CD14-positive monocyte (primary cell): ENCODE measurements at regions not wholly inside any gene's neighbourhood (a gene's known extent, or its start where the extent isn't known, plus 50 kb on each side); places are given as distances from the start of the nearest gene placed in this dataset.

Source experiments
- DNase-seq, 3 donors: peaks; one replicate each; pipeline ENCODE4 v3.0.0-alpha.2; 2011 to 2022
- H2AFZ ChIP-seq: 2 replicates; pipeline ENCODE4 v1.6.0; 2012; ENCODE audit warnings: mild to moderate bottlenecking, low read depth, low read length, inconsistent platforms; ENCODE audit not compliant: insufficient read depth, poor library complexity, severe bottlenecking
- H3K27ac ChIP-seq, 2 donors: 1 replicate in 1 of 2; 2 replicates in 1 of 2; pipeline ENCODE4 v1.5.1; 2012 to 2013; ENCODE audit warnings: low read length in 2 of 2, control low read depth in 1 of 2, inconsistent platforms in 1 of 2, low read depth in 1 of 2, mild to moderate bottlenecking in 1 of 2
- H3K27me3 ChIP-seq, 2 donors: one replicate each; pipeline versions ENCODE4 v1.6.0 to v1.6.1; 2011 to 2013; ENCODE audit warnings: low read length in 2 of 2; ENCODE audit not compliant: control insufficient read depth in 2 of 2, insufficient read depth in 2 of 2
- H3K36me3 ChIP-seq, 2 donors: replicated peaks in 1 of 2; 1 replicate in 1 of 2; 2 replicates in 1 of 2; pipeline versions ENCODE4 v1.5.1 to v1.6.1; 2012 to 2013; ENCODE audit warnings: low read length in 2 of 2, control low read depth in 1 of 2, inconsistent platforms in 1 of 2, mild to moderate bottlenecking in 1 of 2; ENCODE audit not compliant: insufficient read depth in 2 of 2, control insufficient read depth in 1 of 2
- H3K4me1 ChIP-seq, 2 donors: 1 replicate in 1 of 2; 2 replicates in 1 of 2; pipeline versions ENCODE4 v1.5.1 to v1.6.1; 2012 to 2013; ENCODE audit warnings: low read length in 2 of 2, control low read depth in 1 of 2, inconsistent platforms in 1 of 2, mild to moderate bottlenecking in 1 of 2, moderate library complexity in 1 of 2; ENCODE audit not compliant: insufficient read depth in 2 of 2, control insufficient read depth in 1 of 2
- H3K4me2 ChIP-seq: replicated peaks from 2 replicates; pipeline ENCODE3; 2012; ENCODE audit warnings: low read length, moderate library complexity, mild to moderate bottlenecking; ENCODE audit not compliant: poor library complexity, severe bottlenecking; ENCODE audit errors: extremely low read depth
- H3K4me3 ChIP-seq, 3 experiments: fragments of 200-600 bp in 1 of 3; sonication (generic) in 1 of 3; replicated peaks in 1 of 3; 1 replicate in 2 of 3; 2 replicates in 1 of 3; pipeline ENCODE4 v1.5.1; 2011 to 2013; ENCODE audit warnings: low read length in 3 of 3, mild to moderate bottlenecking in 3 of 3, control low read depth in 2 of 3, low read depth in 2 of 3, inconsistent platforms in 1 of 3, moderate library complexity in 1 of 3
- H3K79me2 ChIP-seq: 2 replicates; pipeline ENCODE4 v1.6.0; 2012; ENCODE audit warnings: mild to moderate bottlenecking, control low read depth, inconsistent platforms, low read length, moderate library complexity; ENCODE audit not compliant: insufficient read depth
- H3K9ac ChIP-seq: 2 replicates; pipeline ENCODE4 v1.6.0; 2017; ENCODE audit warnings: low read length, mild to moderate bottlenecking; ENCODE audit not compliant: insufficient read depth, poor library complexity, severe bottlenecking
- H3K9me3 ChIP-seq, 2 donors: replicated peaks in 1 of 2; 1 replicate in 1 of 2; 2 replicates in 1 of 2; pipeline versions ENCODE4 v1.5.1 to v1.6.1; 2012 to 2013; ENCODE audit warnings: low read length in 2 of 2, control low read depth in 1 of 2; ENCODE audit not compliant: control insufficient read depth in 1 of 2, insufficient read depth in 1 of 2
- H4K20me1 ChIP-seq: 2 replicates; pipeline ENCODE4 v1.6.0; 2012; ENCODE audit warnings: mild to moderate bottlenecking, low read length, control low read depth, moderate library complexity; ENCODE audit not compliant: insufficient read depth
- H3K27ac Mint-ChIP-seq, 7 donors: one replicate each; pipeline ENCODE4 v1.8.0; 2020; ENCODE audit warnings: mild to moderate bottlenecking in 7 of 7, mixed read lengths in 7 of 7, moderate library complexity in 6 of 7, inconsistent platforms in 2 of 7
- H3K27me3 Mint-ChIP-seq, 3 donors: one replicate each; pipeline ENCODE4 v1.8.0; 2021 to 2022; ENCODE audit warnings: low read depth in 3 of 3, mild to moderate bottlenecking in 3 of 3, mixed read lengths in 3 of 3, moderate library complexity in 3 of 3, inconsistent platforms in 1 of 3
- H3K36me3 Mint-ChIP-seq, 2 donors: one replicate each; pipeline ENCODE4 v1.8.0; 2020; ENCODE audit warnings: mixed read lengths in 2 of 2, inconsistent platforms in 1 of 2, mild to moderate bottlenecking in 1 of 2
- H3K4me1 Mint-ChIP-seq: one replicate; pipeline ENCODE4 v1.8.0; 2020; ENCODE audit warnings: mild to moderate bottlenecking, mixed read lengths
- H3K4me3 Mint-ChIP-seq, 2 donors: one replicate each; pipeline ENCODE4 v1.8.0; 2020; ENCODE audit warnings: mild to moderate bottlenecking in 2 of 2, mixed read lengths in 2 of 2, moderate library complexity in 1 of 2
- H3K9me3 Mint-ChIP-seq, 7 donors: one replicate each; pipeline ENCODE4 v1.8.0; 2020 to 2022; ENCODE audit warnings: mixed read lengths in 7 of 7, mild to moderate bottlenecking in 6 of 7, moderate library complexity in 6 of 7, inconsistent platforms in 2 of 7
- CTCF ChIP-seq: fragments of 200-600 bp; IDR thresholded peaks from one replicate; pipeline ENCODE4 v1.8.0; 2022; ENCODE audit warnings: antibody characterized with exemption, mild to moderate bottlenecking
- WGBS: methylation state at CpG from one replicate; pipeline ENCODE4 v1.1.5; 2013; ENCODE audit warnings: missing lambda C conversion rate; ENCODE audit not compliant: insufficient coverage; 5-methylcytosine and 5-hydroxymethylcytosine counted together
- intact Hi-C, 2 donors: fragments of 100-400 bp; cut with micrococcal nuclease; formaldehyde crosslinking; loops; one replicate each; pipeline versions ENCODE4 v1.15.0 to v1.15.1; 2023

GRCh38 chr6:150525300-150525699, 74.4 kb upstream of the PLEKHG1 start:
- no peaks in the 10 kb centered on the region for H3K27me3 ChIP-seq
- H3K9ac ChIP-seq, result no peak overlapping the region
- peaks cover 4% of the 10 kb centered on the region for H3K4me1 Mint-ChIP-seq
- intact Hi-C loops, result no loop called here
- peaks cover 0 to 2% (median 2%) of the 10 kb centered on the region in 3 donors for H3K27me3 Mint-ChIP-seq
- H4K20me1 ChIP-seq, result no peaks in the 10 kb centered on the region
- no peak overlapping the region for H2AFZ ChIP-seq
- no peak for DNase-seq
- no peak overlapping the region for H3K4me3 ChIP-seq
- H3K36me3 Mint-ChIP-seq, result no peaks in the 10 kb centered on the region
- H3K9me3 Mint-ChIP-seq, result peaks cover 0 to 1% (median 0%) of the 10 kb centered on the region in 7 donors
- no peak overlapping the region for H3K4me2 ChIP-seq
- H3K27ac Mint-ChIP-seq, result no peak overlapping the region
- H3K4me3 Mint-ChIP-seq, result no peak overlapping the region
- no peaks in the 10 kb centered on the region for H3K79me2 ChIP-seq
- no peak for TF ChIP-seq CTCF
- H3K27ac ChIP-seq, result no peak overlapping the region
- no peaks in the 10 kb centered on the region for H3K4me1 ChIP-seq
- H3K36me3 ChIP-seq, result no peaks in the 10 kb centered on the region
- H3K9me3 ChIP-seq, result no peaks in the 10 kb centered on the region
- no CpG with 5 or more reads among the region's 1 CpG for WGBS

- Histone ChIP-seq H3K27me3 (no peaks in the 10 kb centered on the region), H3K4me1 (no peaks in the 10 kb centered on the region), H3K79me2 (no peaks in the 10 kb centered on the region), H3K36me3 (no peaks in the 10 kb centered on the region), H3K4me3 (no peak overlapping the region), H3K27ac (no peak overlapping the region), H4K20me1 (no peaks in the 10 kb centered on the region), H2AFZ (no peak overlapping the region), H3K9ac (no peak overlapping the region), H3K9me3 (no peaks in the 10 kb centered on the region), H3K4me2 (no peak overlapping the region)
- Mint-ChIP-seq H3K36me3 (no peaks in the 10 kb centered on the region), H3K27me3 (peaks cover 2% of the 10 kb centered on the region in 3 donors), H3K27ac (no peak overlapping the region), H3K9me3 (peaks cover 0 to 2% (median 0%) of the 10 kb centered on the region in 7 donors), H3K4me1 (peaks cover 4% of the 10 kb centered on the region), H3K4me3 (no peak overlapping the region)
- 97% methylated on average over 6 of the region's 6 CpGs for WGBS
- intact Hi-C loops, result no loop called here
- DNase-seq, result no peak
- TF ChIP-seq CTCF, result no peak
Observed at GRCh38 chr6:150527100-150527499, 72.6 kb upstream of the PLEKHG1 start.
